Esophagus muscularis mucosa (tissue), 4 donors: ENCODE measurements at regions not wholly inside any gene's neighbourhood (a gene's known extent, or its start where the extent isn't known, plus 50 kb on each side); places are given as distances from the start of the nearest gene placed in this dataset.

Experiments
- EP300 ChIP-seq: sonication (generic); formaldehyde crosslinking; IDR thresholded peaks from one replicate; pipeline ENCODE4 v1.6.1; 2017; ENCODE audit warnings: antibody characterized with exemption
- POLR2A ChIP-seq: fragments of 450-650 bp; IDR thresholded peaks from one replicate; pipeline ENCODE4 v1.6.1; 2017; ENCODE audit warnings: antibody characterized with exemption, moderate library complexity, mild to moderate bottlenecking, low read depth
- TF ChIP-seq, protein P1 (sequence below), 3 experiments: fragments of 200-600 bp in 2 of 3; fragments of 450-650 bp in 1 of 3; sonication (generic) in 2 of 3; IDR thresholded peaks; one replicate each; pipeline ENCODE4 v1.5.1; 2017 to 2019; ENCODE audit warnings: antibody characterized with exemption in 3 of 3, mild to moderate bottlenecking in 2 of 3, moderate library complexity in 1 of 3

- TF ChIP-seq, protein P1, sequence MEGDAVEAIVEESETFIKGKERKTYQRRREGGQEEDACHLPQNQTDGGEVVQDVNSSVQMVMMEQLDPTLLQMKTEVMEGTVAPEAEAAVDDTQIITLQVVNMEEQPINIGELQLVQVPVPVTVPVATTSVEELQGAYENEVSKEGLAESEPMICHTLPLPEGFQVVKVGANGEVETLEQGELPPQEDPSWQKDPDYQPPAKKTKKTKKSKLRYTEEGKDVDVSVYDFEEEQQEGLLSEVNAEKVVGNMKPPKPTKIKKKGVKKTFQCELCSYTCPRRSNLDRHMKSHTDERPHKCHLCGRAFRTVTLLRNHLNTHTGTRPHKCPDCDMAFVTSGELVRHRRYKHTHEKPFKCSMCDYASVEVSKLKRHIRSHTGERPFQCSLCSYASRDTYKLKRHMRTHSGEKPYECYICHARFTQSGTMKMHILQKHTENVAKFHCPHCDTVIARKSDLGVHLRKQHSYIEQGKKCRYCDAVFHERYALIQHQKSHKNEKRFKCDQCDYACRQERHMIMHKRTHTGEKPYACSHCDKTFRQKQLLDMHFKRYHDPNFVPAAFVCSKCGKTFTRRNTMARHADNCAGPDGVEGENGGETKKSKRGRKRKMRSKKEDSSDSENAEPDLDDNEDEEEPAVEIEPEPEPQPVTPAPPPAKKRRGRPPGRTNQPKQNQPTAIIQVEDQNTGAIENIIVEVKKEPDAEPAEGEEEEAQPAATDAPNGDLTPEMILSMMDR (IDR thresholded peaks at IDR 0.05), result no peak
- TF ChIP-seq EP300 (no peak), POLR2A (no peak)
These were observed 125.6 kb downstream of the GLRX3 start for GRCh38 chr10:130261766-130262165.
